ENCODE measurements at regions not wholly inside any gene's neighbourhood (a gene's known extent, or its start where the extent isn't known, plus 50 kb on each side); places are given as distances from the start of the nearest gene placed in this dataset.
"Not testable (repeated sequence)": the region's sequence is repeated elsewhere in the genome, so short reads cannot be mapped to it uniquely, and the experiment has no call there.

DNA sequence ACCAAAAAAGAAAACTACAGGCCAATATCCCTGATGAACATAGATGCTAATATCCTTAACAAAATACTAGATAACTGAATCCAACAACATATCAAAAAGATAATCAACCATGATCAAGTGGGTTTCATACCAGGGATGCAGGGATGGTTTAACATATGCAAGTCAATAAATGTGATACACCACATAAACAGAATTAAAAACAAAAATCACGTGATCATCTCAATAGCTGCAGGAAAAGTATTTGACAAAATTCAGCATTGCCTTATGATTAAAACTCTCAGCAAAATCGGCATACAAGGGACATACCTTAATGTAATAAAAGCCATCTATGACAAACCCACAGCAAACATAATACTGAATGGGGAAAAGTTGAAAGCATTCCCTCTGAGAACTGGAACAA lies 199.9 kb downstream of the TXNL1 start:
- DNase-seq = not testable (repeated sequence)

DNA sequence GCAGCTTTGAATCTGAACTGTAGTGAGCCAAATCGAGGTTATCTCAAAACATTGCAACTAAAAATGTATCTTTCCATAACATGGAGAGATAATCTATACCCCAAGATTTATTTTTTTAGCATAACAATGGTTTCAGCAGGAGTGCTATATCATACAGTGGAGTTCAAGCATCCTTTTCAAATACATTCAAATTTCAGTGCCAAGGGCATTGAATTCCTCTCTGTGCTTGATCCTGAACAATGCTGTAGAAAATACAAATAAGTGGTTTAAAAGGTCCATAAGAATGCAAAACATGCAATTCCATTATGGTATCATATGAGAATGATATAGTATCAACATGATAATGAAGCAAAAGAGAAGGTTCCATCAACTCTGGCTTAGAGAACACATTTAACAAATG lies 201.7 kb downstream of the TXNL1 start:
- no peak for DNase-seq

DNA sequence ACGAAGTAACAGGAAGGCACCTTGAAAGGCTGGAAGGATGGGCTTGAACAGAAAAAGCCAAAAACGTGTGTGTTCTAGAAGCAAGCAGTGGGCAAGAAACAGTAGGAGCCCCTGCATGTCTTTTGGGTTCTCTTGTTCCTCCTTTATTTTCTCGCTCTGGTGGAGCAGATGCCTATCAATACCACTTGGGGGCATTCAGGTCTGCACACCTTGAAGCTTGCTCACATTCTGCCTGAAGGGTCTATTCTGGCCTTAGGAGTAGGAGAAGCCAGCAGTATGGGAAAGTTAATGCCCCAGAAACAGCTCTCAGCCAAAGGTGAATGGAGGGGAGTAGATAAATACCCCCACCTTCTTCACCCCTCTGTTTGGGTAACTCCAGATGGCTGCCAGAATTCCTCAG lies 204.5 kb downstream of the TXNL1 start:
- DNase-seq = no peak

DNA sequence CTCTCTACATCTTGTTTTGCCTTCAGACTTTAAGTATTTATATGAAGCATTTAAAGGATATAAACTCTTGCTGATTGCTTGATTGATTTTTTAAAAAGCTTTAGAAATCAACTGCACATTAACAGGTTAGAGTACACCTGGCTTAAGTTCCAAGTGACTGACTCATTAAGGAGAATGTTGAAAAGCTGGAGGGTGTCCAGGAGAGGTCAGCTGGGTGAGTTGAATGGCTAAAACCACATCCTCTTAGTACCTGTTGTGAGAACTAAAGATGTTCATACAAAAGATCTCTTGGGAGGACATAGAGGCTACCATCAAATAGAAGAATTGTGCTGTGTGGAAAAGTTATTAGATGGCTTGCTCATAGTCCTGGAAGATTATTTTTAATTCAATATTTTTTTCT lies 206.8 kb downstream of the TXNL1 start:
- no peak for DNase-seq

DNA sequence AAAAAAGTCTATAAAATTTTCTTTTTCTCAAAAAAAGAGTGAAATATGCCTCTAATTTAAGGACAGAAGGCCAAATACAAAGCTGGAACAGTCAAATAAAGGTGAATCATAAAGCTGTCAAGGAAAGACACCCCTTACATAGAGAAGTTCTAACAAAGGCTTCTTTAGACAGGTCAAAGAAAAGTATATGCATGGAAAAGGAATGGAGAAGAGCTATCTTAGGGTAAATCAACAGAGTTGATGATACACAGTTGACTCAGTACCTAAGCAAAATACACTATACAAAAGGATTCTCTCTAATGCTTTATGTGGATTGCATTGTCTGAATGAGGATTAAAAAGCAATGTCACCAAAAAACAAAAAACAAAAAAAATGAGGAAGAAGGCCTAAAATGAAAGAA lies 214.8 kb downstream of the TXNL1 start:
- DNase-seq = no peak

DNA sequence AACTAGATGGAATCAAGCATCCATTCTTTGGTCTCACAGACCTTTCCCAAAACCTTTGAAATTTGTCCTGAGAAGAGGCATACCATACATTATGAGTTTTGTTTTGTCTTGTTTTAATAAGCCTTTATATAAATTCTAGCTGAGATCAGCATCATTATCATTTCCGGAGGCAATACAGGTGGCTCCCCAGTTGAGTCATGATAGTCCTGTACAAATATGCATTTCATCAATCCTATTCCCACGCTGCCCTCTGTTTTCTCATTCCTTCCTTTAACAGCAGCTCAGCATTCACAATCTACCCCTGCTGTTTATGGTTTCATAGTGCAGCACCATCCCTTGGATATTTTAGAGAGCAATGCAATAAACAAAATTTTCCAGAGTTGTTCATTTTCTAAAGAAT lies 216.7 kb downstream of the TXNL1 start:
- no peak for DNase-seq

DNA sequence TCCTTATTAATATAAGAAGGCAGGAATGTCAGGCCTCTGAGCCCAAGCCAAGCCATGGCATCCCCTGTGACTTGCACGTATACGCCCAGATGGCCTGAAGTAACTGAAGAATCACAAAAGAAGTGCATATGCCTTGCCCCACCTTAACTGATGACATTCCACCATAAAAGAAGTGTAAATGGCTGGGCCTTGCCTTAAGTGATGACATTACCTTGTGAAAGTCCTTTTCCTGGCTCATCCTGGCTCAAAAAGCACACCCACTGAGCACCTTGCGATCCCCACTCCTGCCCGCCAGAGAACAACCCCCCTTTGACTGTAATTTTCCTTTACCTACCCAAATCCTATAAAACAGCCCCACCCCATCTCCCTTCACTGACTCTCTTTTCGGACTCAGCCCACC lies 217.5 kb downstream of the TXNL1 start:
- not testable (repeated sequence) for DNase-seq

DNA sequence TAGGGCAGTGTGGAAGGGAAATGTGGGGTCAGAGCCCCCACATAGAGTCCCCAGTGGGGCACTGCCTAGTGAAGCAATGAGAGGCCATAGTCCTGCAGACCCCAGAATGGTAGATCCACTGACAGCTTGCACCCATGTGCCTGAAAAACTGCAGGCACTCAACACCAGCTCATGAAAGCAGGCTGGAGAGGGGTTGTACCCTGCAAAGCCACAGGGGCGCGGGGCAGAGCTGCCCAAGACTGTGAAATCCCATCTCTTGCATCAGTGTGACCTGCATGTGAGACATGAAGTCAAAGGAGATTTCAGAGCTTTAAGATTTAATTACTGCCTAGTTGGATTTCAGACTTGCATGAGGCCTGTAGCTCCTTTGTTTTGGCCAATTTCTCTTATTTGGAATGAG lies 224.0 kb downstream of the TXNL1 start:
- DNase-seq = no peak

DNA sequence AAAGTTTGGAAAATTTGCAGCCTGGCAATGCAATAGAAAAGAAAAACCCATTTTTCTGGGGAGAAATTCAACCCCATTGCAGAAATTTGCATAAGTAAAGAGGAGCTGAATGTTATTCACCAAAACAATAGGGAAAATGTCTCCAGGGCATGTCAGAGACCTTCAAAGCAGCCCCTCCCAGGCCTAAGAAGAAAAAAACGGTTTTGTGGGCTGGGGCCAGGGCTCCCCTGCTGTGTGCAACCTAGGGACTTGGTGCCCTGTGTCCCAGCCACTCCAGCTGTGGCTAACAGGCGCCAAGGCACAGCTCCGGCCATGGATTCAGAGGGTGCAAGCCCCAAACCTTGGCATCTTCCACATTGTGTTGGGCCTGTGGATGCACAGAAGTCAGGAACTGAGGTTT lies 224.5 kb downstream of the TXNL1 start:
- no peak for DNase-seq

DNA sequence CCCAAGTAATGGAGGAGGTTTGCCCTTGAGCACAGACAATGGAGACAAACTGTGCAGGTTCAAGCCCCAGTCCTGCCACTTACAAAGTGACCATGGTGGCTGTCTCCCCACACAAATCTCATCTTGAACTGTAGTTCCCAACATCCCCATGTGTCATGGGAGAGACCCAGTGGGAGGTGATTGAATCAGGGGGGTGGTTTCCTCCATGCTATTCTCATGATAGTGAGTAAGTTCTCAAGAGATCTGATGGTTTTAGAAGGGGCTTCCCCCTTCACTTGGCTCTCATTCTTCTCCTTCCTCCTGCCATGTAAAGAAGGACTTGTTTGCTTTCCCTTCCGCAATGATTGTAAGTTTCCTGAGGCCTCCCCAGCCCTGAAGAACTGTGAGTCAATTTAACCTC lies 225.4 kb downstream of the TXNL1 start:
- no peak for DNase-seq

DNA sequence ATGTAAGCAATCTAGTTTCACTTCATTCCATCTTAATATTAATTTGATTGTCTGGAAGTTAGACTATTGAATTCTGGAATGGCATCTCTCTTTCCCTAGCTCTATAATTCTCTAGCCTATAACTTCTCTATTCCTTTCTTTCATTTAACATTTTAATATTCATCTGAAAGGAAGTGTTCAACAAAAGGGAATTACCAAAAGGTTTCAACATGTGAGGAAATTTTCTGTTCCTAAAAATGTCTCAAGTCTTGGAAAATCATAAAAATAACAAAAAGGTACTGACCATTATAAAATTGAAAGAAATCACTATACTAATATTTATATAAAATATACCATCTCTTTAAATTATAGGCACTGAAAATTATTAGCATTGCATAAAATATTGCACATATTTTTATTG lies 228.7 kb downstream of the TXNL1 start:
- no peak for DNase-seq

DNA sequence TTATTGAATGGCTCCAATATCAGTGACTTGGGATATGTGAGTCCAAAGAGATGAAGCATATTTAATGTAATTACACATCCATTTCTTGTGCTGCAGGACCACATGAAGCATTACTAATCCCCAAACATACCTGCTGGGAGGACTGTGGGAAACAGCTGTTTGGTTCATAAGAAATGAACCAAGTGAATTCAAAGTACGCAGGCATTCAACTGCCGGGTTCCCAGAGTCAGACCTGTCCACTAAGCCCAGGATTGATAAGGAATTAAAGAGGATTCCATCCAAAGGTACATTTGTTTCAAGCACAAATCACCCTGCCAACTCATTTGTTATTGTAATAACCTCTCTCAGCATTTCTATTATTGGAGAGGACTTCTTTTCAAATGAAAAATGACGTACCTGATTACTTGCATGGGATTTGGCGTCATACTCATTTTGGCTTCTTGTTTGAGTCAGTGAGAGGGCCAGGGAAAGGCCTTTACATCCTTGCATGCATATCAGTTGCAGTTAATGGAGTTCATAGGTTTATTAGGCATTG lies 230.7 kb downstream of the TXNL1 start:
- DNase-seq = no peak

DNA sequence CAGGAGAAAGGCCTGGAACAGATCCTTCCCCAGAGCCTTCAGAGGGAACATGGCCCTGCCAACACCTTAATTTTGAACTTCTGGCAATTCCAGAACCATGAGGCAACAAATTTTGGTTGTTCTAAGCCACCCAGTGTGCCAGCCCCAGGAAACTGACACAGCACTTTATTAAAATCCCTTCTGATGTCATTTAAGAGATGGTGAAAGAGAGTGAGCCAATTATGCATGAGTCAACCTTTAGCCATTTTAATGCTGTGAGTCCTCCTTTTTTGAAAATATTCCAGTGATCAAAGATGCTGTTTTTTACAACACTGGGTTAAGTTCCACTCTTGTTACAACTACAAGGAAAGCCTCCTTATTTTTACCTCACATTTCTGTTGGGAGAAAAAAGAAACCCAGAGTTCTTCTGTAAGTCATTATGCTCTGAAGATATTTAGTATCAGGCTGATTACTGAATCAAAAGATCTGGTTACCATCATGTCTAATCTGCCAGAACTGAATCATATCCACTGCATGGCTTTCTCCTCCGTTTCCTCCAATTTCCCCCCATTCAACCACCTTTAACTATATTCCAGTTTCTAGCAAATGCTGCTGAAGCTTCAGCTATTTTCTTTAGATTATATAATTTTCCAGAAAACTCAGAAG lies 235.4 kb downstream of the TXNL1 start:
- no peak for DNase-seq

DNA sequence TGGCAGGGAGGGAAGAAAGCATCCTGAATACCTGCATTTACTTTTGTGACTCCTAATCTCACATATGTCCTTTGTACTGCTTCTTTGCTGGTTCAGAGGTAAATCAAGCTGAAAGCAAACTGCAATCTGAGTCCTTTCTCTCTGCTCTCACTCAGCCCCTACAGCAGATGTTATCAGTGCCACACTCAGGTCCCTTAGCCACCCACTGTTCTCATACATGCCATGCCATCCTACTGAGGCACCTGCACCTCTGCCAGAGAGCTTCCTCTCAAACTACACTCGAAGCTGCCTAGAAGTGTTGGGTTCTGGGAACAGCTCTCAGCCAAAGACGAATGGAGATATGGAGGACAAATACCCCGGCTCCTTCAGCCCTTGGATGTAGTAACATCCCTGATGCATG lies 244.5 kb downstream of the TXNL1 start:
- no peak for DNase-seq

DNA sequence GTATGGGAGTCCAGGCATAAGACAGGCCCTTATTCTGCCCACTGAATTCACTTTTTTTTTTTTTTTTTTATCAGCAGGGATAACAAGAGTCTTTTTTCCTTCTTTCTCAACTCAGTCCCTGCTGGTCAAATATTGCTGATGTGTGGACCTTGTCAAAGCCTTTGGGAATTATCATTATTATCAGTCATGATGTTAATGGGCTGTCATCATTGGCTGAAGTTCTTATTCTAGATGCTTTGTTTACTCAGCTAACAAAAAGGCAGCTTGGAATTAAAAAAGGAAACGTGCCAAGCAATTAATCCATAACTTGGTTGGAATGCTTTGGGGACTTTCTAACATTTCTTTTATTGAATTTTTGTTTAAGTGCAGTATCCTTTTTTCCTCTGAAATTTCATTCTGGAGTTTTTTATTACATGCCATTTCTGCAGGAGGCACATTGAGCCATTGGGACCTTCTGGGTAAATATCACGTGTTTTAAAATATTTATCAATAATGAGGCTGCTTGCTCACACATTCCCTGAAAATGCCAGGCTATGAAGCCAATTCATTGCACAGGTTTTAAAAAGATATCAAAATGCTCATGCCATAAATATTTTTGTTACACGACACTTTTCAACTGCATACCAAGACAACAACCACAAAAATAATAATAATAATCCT lies 246.3 kb downstream of the TXNL1 start:
- DNase-seq = no peak

DNA sequence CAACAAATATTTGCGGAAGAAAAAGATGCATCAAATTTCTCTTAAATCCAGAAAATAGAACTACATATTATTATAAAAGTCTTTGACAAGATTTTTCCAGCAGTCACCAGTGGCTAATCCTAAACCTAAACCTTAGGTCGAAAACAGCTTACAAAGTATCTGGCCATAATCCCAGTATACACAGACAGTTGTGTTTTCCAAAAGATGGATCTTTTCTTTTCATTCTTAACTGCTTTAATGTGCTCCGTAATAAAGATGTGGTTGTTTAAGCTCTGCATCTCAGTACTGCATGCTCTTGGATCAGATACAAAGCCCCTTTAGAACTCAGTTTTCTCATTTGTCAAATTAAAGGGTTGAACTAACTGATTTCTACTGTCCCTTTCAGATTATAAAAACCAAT lies 247.8 kb downstream of the TXNL1 start:
- DNase-seq = no peak

DNA sequence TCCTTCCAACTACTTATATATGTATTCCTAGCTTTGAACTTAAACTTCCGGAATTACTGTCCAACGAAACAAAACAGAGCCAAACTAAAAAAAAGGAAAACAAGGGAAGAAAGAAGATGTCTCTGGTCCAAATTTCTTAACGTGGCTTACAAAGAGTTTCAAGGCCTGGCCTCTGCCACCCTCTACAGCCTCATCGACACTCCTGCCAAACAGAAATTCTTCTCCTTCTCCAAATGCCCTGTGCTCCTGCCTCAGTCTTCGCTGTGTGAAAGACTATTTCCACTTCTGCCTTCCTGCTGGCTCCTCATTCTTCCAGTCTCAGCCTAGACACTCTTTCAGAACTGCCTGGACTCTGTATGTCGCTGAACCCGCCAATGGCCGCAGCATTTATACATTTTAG lies 249.2 kb downstream of the TXNL1 start:
- no peak for DNase-seq

DNA sequence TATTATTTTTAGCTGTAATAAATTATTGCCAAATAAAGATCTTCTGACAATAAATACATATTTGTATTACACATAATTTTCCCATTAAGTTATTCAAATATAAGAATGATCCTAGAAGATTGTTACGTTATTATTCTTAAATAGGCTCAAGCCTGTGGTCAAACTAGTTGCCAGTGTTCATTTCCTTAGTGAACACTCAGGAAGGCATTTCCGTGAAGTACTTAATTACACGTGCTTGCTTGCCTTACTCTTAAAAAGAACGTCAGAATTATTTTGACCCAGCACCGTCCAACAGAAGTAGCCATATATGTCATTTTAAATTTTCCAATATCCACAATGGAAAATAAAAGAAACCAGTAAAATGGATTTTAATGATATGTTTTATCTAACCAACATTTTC lies 249.8 kb downstream of the TXNL1 start:
- no peak for DNase-seq

DNA sequence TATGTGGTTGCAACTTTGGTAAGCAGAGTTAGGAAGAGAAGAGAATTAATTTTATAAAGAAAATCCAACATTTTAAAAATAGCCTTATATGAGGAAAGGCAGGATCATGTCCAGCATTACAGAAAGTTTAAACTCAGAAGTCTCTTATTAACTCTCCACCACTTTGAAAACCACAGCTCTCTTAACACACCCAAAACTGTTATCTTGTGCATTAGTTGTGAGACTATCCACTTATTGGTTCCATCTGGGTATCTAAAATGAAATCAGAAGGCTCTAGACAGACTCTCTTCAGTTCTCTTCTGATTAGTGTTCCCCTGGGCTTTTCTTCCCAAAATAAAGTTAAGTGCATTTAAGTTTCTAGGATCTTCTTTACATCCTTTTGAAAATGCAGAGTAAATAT lies 251.5 kb downstream of the TXNL1 start:
- DNase-seq = no peak

DNA sequence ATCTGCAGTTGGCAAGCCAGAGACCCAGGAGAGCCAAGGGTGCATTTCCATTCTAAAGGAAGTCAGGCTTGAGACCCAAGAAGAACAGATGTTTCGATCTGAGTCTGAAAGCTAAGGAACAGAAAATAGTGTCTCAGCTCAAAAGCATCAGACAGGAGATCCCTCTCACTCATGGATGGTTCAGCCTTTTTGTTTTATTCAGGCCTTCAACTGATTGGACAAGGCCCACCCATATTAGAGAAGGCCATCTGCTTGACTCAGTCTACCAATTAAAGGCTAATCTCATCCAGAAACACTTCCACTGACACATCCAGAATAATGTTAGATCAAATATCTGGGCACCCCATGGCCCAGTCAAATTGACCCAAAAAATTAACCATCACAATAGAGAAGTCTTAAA lies 255.0 kb downstream of the TXNL1 start:
- DNase-seq = no peak

DNA sequence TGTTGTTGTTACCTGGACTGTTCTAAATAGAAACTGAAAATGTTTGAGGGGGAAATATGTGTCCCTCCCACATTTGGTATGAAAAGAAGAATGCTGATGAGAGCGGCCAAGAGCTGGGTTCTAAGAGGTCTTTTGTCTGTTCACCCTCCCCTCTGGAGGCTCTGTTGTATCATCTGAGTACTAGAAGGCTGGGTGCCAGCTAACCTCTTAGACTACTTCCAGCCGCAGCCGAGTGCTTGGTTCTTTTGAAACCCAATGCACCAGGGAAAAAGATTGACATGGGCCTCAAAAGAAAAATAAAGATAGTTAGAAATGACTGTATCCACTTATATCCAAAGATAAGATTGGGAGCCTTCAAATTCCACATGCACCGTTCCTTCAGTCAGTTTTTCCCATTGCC lies 255.9 kb downstream of the TXNL1 start:
- no peak for DNase-seq

DNA sequence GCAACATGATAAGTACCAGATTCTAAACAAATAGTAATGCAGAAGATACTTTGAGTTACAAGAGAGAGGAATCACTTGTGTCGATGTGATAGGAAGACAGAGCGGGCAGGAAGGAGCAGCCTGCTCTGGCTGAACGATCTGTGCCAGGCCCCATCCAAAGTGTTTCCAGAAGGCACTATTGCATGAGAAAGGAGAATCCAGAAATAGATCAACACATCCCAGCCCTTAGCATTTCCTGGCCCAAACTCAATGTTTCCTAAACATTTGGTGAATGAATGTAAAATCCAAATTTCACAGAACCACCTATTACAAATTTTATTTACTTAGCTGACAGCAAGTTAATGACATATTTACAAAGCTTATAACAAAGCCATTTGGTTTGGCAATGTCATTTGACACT lies 257.2 kb downstream of the TXNL1 start:
- no peak for DNase-seq

DNA sequence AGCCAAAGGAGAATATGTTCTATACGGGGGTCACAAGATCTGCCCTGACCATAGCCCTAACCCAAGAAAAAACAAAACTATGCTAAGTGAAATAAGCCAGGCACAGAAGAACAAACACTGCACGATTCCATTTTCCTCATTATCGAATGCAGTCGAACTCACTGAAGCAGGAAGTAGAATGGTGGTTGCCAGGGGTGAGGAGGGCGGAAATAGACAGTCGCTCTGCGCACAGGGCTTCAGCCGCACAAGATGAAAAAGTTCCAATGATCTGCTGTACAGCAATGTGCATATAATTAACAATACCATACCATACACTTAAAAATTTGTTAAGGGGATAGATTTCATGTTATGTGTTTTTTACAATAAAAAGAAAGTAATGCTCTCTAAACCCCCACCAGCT lies 257.7 kb downstream of the TXNL1 start:
- no peak for DNase-seq

DNA sequence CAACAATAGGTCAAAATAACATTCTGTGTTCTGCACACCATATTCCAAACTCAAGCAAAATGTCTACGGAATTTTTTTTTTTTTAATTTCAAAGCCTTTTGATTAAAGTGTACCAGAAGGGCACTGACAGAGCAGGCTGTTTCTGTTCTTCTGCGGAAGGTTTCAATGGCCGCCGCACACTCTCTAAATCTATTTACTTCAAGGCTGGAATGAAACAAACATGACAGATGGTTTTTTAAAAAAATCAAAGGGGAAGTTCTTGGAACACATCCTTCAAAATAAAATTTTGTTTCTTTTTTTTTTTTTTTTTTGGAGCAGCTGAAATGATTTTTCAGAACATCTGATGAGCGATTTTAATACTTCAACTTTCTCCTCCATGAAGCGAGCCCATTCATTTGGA lies 259.1 kb downstream of the TXNL1 start:
- DNase-seq = no peak

DNA sequence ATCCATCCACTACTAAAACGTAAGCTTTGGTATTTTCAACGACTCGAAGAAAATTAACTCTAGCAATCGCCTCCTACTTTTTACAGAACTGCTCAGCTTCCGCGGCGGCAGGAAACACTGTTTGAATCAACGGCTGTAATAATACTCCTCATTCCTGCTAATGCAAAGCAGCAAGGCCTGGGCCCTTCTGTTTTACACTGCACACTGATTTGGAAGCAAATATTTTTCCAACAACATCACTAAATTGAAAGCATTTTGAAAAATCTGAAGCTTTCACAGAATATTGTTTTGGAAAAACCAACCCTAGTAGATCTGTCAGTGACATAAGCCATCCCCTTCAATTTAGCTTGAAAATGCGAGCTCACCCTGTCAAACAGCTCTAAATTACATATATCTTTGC lies 261.2 kb downstream of the TXNL1 start:
- DNase-seq = no peak
